Spleen (tissue), 11 donors: ENCODE measurements at regions not wholly inside any gene's neighbourhood (a gene's known extent, or its start where the extent isn't known, plus 50 kb on each side); places are given as distances from the start of the nearest gene placed in this dataset.

Source experiments
- DNase-seq: peaks from one replicate; pipeline ENCODE4 v3.0.0-alpha.2; 2020
- H3K27ac ChIP-seq, 8 donors: fragments of 200-600 bp; sonication (generic) in 7 of 8; 1 replicate in 4 of 8; 2 replicates in 4 of 8; pipeline versions ENCODE4 v1.5.0 to v1.8.0; 2016 to 2021; ENCODE audit warnings: inconsistent platforms in 4 of 8, mild to moderate bottlenecking in 4 of 8, moderate library complexity in 1 of 8
- H3K27me3 ChIP-seq, 7 donors: fragments of 200-600 bp; sonication (generic) in 6 of 7; replicated peaks in 1 of 7; 1 replicate in 4 of 7; 2 replicates in 3 of 7; pipeline versions ENCODE4 v1.5.0 to v1.8.0; 2016 to 2021; ENCODE audit warnings: inconsistent platforms in 3 of 7, mild to moderate bottlenecking in 1 of 7
- H3K36me3 ChIP-seq, 6 donors: fragments of 200-600 bp; sonication (generic) in 5 of 6; 1 replicate in 4 of 6; 2 replicates in 2 of 6; pipeline versions ENCODE4 v1.5.0 to v1.8.0; 2016 to 2021; ENCODE audit warnings: inconsistent platforms in 2 of 6
- H3K4me1 ChIP-seq, 6 donors: fragments of 200-600 bp; sonication (generic) in 5 of 6; 1 replicate in 3 of 6; 2 replicates in 3 of 6; pipeline versions ENCODE4 v1.5.0 to v1.8.0; 2016 to 2021; ENCODE audit warnings: inconsistent platforms in 3 of 6
- H3K4me3 ChIP-seq, 8 donors: fragments of 200-600 bp; sonication (generic) in 7 of 8; 1 replicate in 4 of 8; 2 replicates in 4 of 8; pipeline versions ENCODE4 v1.5.0 to v1.8.0; 2016 to 2021; ENCODE audit warnings: inconsistent platforms in 4 of 8, mild to moderate bottlenecking in 4 of 8, moderate library complexity in 2 of 8
- H3K9me3 ChIP-seq, 8 donors: fragments of 200-600 bp; sonication (generic) in 7 of 8; 1 replicate in 4 of 8; 2 replicates in 4 of 8; pipeline versions ENCODE4 v1.5.0 to v1.8.0; 2016 to 2021; ENCODE audit warnings: inconsistent platforms in 4 of 8
- POLR2A ChIP-seq, 3 donors: fragments of 450-650 bp; IDR thresholded peaks; one replicate each; pipeline ENCODE4 v1.5.1; 2017; ENCODE audit warnings: antibody characterized with exemption in 3 of 3, mild to moderate bottlenecking in 1 of 3
- POLR2AphosphoS5 ChIP-seq, 3 donors: sonication (generic); formaldehyde crosslinking; IDR thresholded peaks; one replicate each; pipeline ENCODE4 v1.5.1; 2017; ENCODE audit warnings: antibody characterized with exemption in 3 of 3
- WGBS, 5 donors: extraction: QIAGEN DNeasy Blood & Tissue Kit in 3 of 5; methylation state at CpG; one replicate each; pipeline versions ENCODE4 v1.1.5 to v1.1.7; 2013 to 2018; 5-methylcytosine and 5-hydroxymethylcytosine counted together
- intact Hi-C: fragments of 100-400 bp; cut with DNase I; formaldehyde crosslinking; loops from one replicate; pipeline ENCODE4 v1.15.0; 2023; ENCODE audit warnings: low total_unique reads
- TF ChIP-seq, protein P1 (sequence below), 11 experiments: fragments of 200-600 bp in 7 of 11; fragments of 450-650 bp in 4 of 11; sonication (generic) in 4 of 11; IDR thresholded peaks in 8 of 11; conservative IDR thresholded peaks in 3 of 11; 1 replicate in 7 of 11; 2 replicates in 4 of 11; pipeline versions ENCODE4 v1.4.0 to v1.8.0; 2016 to 2021; ENCODE audit warnings: antibody characterized with exemption in 11 of 11, inconsistent platforms in 4 of 11, mild to moderate bottlenecking in 1 of 11
- donor health status: healthy with polysubstance abuse.
- donor health status: DM: no; HTN: no; CAD: no; lungs with moderate emphysema.
- donor health status: DM: no; HTN: no; CAD: no.
- donor health status: Bipolar disorder and iron deficiency.
- donor health status: healthy.
- donor health status: DM: no; HTN: no; CAD: no.
- donor health status: DM: yes; HTN: yes; CAD: no.

- H3K4me1 ChIP-seq = no peaks in the 10 kb centered on the region
- H3K36me3 ChIP-seq = no peaks in the 10 kb centered on the region
- DNase-seq = no peak
- H3K27ac ChIP-seq = no peak overlapping the region
- 91 to 97% (median 95%) methylated on average over 5 of the region's 5 CpGs for WGBS, 5 donors
- TF ChIP-seq, protein P1, sequence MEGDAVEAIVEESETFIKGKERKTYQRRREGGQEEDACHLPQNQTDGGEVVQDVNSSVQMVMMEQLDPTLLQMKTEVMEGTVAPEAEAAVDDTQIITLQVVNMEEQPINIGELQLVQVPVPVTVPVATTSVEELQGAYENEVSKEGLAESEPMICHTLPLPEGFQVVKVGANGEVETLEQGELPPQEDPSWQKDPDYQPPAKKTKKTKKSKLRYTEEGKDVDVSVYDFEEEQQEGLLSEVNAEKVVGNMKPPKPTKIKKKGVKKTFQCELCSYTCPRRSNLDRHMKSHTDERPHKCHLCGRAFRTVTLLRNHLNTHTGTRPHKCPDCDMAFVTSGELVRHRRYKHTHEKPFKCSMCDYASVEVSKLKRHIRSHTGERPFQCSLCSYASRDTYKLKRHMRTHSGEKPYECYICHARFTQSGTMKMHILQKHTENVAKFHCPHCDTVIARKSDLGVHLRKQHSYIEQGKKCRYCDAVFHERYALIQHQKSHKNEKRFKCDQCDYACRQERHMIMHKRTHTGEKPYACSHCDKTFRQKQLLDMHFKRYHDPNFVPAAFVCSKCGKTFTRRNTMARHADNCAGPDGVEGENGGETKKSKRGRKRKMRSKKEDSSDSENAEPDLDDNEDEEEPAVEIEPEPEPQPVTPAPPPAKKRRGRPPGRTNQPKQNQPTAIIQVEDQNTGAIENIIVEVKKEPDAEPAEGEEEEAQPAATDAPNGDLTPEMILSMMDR (IDR thresholded peaks at IDR 0.05 in 8 of 11, conservative IDR thresholded peaks at IDR 0.05 in 3 of 11) = no peak
- TF ChIP-seq POLR2A (IDR thresholded peaks at IDR 0.05) (no peak), POLR2AphosphoS5 (IDR thresholded peaks at IDR 0.05) (no peak)
- no peak overlapping the region for H3K4me3 ChIP-seq
- H3K27me3 ChIP-seq = no peaks in the 10 kb centered on the region
- peaks cover 0 to 21% (median 15%) of the 10 kb centered on the region in 8 donors for H3K9me3 ChIP-seq
- intact Hi-C loops = no loop called here
Measured at GRCh38 chr13:22625691-22626090, 555.1 kb upstream of the SGCG start.

DNA sequence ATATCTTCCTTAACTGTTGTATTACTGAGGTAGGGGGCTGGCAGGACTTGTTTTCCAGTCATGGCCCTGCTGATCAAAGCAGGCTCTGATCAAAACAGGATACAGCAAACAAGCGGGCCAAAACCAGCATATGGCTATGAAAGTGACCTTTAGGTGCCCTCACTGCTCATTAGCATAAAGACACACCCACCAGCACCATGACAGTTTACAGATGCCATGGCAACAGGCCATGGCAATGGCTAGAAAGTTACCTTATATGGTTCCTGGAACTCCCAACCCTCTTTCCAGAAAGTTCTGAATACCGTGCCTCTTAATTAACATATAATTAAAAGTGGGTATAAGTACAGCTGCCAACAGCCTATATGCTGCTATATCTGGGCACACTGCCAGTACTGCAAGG lies 551.4 kb upstream of the SGCG start:
- H3K27me3 ChIP-seq = no peaks in the 10 kb centered on the region
- peaks cover 0 to 32% (median 13%) of the 10 kb centered on the region in 8 donors for H3K9me3 ChIP-seq
- H3K27ac ChIP-seq = no peak overlapping the region
- TF ChIP-seq, protein P1 (IDR thresholded peaks at IDR 0.05 in 8 of 11, conservative IDR thresholded peaks at IDR 0.05 in 3 of 11) = no peak
- no peak for TF ChIP-seq POLR2AphosphoS5 (IDR thresholded peaks at IDR 0.05)
- TF ChIP-seq POLR2A (IDR thresholded peaks at IDR 0.05) = no peak
- 74 to 93% (median 83%) methylated on average over 2 of the region's 2 CpGs for WGBS, 5 donors
- no peaks in the 10 kb centered on the region for H3K36me3 ChIP-seq
- H3K4me1 ChIP-seq = no peaks in the 10 kb centered on the region
- DNase-seq = no peak
- no peak overlapping the region for H3K4me3 ChIP-seq
- intact Hi-C loops = no loop called here

DNA sequence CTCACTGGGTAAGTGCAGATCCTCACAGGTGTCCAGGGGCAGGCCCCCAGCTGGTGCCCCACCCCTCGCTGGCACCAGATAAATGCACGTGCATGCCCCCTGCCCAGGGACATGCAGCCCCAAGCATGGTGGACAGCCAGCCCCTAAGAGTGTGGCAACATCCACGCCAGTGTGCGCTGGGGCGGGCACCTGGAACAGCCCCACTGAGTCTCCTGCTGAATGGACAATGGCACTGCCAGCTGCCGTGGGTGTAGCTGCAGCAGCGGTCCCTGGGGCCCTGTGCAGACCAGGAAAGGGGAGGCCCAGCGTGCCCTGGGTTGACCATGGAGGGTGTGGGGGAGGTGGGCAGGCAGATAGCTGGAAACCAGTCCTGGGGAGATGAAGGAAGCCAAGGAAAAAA lies 538.7 kb upstream of the SGCG start:
- no peak for DNase-seq
- TF ChIP-seq, protein P1 (IDR thresholded peaks at IDR 0.05 in 8 of 11, conservative IDR thresholded peaks at IDR 0.05 in 3 of 11) = no peak
- no peak for TF ChIP-seq POLR2AphosphoS5 (IDR thresholded peaks at IDR 0.05)
- no peak for TF ChIP-seq POLR2A (IDR thresholded peaks at IDR 0.05)
- H3K9me3 ChIP-seq = peaks cover 0 to 23% (median 0%) of the 10 kb centered on the region in 8 donors
- no peaks in the 10 kb centered on the region for H3K36me3 ChIP-seq
- no peaks in the 10 kb centered on the region for H3K27me3 ChIP-seq
- H3K4me1 ChIP-seq = no peaks in the 10 kb centered on the region
- H3K27ac ChIP-seq = no peak overlapping the region
- intact Hi-C loops = no loop called here
- H3K4me3 ChIP-seq = no peak overlapping the region
- WGBS, 5 donors = 74 to 90% (median 87%) methylated on average over 7 to 8 of the region's 8 CpGs

GRCh38 chr13:22644941-22645340 lies 535.8 kb upstream of the SGCG start:
- Histone ChIP-seq H3K27me3 (no peaks in the 10 kb centered on the region), H3K27ac (no peak overlapping the region), H3K36me3 (no peaks in the 10 kb centered on the region), H3K4me1 (no peaks in the 10 kb centered on the region), H3K9me3 (peaks cover 0 to 23% (median 0%) of the 10 kb centered on the region in 8 donors), H3K4me3 (no peak overlapping the region)
- TF ChIP-seq, protein P1 (IDR thresholded peaks at IDR 0.05 in 8 of 11, conservative IDR thresholded peaks at IDR 0.05 in 3 of 11) = no peak
- TF ChIP-seq POLR2AphosphoS5 (IDR thresholded peaks at IDR 0.05) (no peak), POLR2A (IDR thresholded peaks at IDR 0.05) (no peak)
- WGBS, 5 donors = 64 to 81% (median 75%) methylated on average over 4 of the region's 4 CpGs
- intact Hi-C loops = no loop called here
- no peak for DNase-seq
